Mesothelial cell of epicardium (in vitro differentiated cells): ENCODE measurements at regions not wholly inside any gene's neighbourhood (a gene's known extent, or its start where the extent isn't known, plus 50 kb on each side); places are given as distances from the start of the nearest gene placed in this dataset.
A peak's percentile ranks its signal among the peaks of the same experiment; 100 is the strongest.

Experiments used
- DNase-seq, 2 experiments: peaks; one replicate each; pipeline ENCODE4 v3.0.0; 2021; ENCODE audit warnings: low spot score in 2 of 2; ENCODE audit not compliant: unreplicated experiment in 2 of 2
- H3K27ac Mint-ChIP-seq: 2 replicates; pipeline ENCODE4 v1.8.0; 2021; ENCODE audit warnings: mixed read lengths
- H3K27me3 Mint-ChIP-seq: 2 replicates; pipeline ENCODE4 v1.8.0; 2021; ENCODE audit warnings: low read depth, mixed read lengths
- H3K36me3 Mint-ChIP-seq: 2 replicates; pipeline ENCODE4 v1.8.0; 2021; ENCODE audit warnings: mixed read lengths
- H3K4me1 Mint-ChIP-seq: 2 replicates; pipeline ENCODE4 v1.8.0; 2021; ENCODE audit warnings: mixed read lengths
- H3K4me3 Mint-ChIP-seq: 2 replicates; pipeline ENCODE4 v1.8.0; 2021; ENCODE audit warnings: mild to moderate bottlenecking, moderate library complexity, mixed read lengths
- H3K9me3 Mint-ChIP-seq: 2 replicates; pipeline ENCODE4 v1.8.0; 2021; ENCODE audit warnings: mixed read lengths
- TF ChIP-seq, protein P1 (sequence below): fragments of 200-600 bp; sonication (generic); IDR thresholded peaks from one replicate; pipeline ENCODE4 v1.5.0; 2021; ENCODE audit warnings: antibody characterized with exemption; ENCODE audit not compliant: unreplicated experiment

DNA sequence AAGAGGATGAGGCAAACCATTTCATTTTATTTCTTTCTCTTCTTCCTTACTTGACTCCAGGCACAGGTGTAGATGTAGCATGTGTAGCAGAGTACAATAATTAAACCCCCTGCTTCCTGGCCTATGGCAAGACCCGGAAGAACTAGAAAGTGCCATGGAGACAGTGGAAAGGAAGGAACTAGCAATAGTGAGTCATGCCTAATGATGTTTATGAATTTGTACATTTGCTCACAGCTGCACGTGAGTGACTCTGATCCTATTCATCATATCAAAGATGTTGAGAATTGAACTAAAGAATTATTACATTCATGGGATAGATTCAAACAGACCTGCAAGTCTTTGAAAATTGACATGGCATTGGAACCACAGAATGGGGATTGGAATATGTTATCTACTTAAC is 2233.9 kb upstream of the TENM3 start:
- Mint-ChIP-seq H3K36me3 (no peaks in the 10 kb centered on the region), H3K27me3 (no peaks in the 10 kb centered on the region), H3K27ac (no peak overlapping the region), H3K4me3 (no peak overlapping the region), H3K9me3 (peaks cover 12% of the 10 kb centered on the region), H3K4me1 (peaks cover 2% of the 10 kb centered on the region)
- DNase-seq, result no peak
- TF ChIP-seq, protein P1, sequence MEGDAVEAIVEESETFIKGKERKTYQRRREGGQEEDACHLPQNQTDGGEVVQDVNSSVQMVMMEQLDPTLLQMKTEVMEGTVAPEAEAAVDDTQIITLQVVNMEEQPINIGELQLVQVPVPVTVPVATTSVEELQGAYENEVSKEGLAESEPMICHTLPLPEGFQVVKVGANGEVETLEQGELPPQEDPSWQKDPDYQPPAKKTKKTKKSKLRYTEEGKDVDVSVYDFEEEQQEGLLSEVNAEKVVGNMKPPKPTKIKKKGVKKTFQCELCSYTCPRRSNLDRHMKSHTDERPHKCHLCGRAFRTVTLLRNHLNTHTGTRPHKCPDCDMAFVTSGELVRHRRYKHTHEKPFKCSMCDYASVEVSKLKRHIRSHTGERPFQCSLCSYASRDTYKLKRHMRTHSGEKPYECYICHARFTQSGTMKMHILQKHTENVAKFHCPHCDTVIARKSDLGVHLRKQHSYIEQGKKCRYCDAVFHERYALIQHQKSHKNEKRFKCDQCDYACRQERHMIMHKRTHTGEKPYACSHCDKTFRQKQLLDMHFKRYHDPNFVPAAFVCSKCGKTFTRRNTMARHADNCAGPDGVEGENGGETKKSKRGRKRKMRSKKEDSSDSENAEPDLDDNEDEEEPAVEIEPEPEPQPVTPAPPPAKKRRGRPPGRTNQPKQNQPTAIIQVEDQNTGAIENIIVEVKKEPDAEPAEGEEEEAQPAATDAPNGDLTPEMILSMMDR, result no peak

DNA sequence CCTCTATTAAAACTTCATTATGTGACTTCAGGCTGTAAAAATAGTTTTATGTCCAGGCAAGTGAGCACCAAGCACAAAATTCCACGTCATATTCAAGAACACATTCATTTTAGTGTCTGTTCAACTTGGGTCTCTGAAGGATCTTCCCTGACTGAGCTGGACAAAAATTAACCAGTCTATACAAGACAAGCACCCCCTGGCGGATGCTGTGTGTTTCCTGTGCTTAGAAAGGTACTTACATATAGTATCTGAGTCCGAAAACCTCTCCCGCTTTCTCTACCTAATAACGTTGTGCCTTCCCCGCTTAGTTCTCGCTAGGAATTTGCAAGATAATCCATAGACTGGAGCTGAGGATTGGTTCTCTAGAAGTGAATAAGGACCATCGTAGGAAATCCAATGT is 2214.5 kb upstream of the TENM3 start:
- Mint-ChIP-seq H3K4me3 (no peak overlapping the region), H3K27ac (no peak overlapping the region), H3K9me3 (no peaks in the 10 kb centered on the region), H3K27me3 (peaks cover 4% of the 10 kb centered on the region), H3K36me3 (no peaks in the 10 kb centered on the region), H3K4me1 (no peaks in the 10 kb centered on the region)
- peak in 1 of 2 experiments; percentile 50 for DNase-seq
- TF ChIP-seq, protein P1, result no peak

DNA sequence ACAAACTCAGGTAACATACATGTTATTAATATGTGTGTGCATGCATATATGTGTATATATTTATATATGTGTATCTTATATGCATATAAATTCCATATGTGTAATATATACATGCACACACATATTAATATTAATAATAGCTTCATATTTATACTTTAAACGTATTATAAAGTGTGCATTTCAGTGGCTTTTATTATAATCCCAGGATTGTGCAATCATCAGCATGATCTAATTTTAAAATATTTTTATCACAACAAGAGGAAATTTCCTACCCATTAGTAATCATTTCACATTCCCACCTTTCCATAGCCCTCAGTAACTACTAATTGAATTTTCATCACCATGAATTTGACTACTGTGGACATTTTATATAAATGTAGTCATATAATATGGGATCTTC is 2211.9 kb upstream of the TENM3 start:
- Mint-ChIP-seq H3K36me3 (no peaks in the 10 kb centered on the region), H3K4me3 (no peak overlapping the region), H3K27me3 (peaks cover 8% of the 10 kb centered on the region), H3K27ac (no peak overlapping the region), H3K4me1 (no peaks in the 10 kb centered on the region), H3K9me3 (no peaks in the 10 kb centered on the region)
- DNase-seq, result no peak
- TF ChIP-seq, protein P1, result no peak

DNA sequence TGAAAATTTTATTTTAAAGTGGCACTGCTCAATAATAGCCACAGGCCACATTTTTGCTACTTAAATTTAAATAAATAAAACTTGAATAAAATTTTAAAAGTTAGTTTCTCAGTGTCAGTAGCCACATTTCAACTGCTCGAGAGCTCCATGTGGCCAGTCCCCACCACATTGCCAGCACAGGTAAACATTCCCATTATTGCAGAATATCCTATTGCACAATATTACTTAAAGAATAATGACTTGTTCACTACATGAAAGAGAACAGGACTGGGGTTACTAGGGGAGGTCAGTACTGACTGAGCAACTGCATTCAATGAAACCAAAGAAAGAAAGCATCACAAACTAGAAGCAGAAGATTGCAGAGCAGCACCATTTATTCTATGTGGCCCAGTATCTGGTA is 2201.6 kb upstream of the TENM3 start:
- Mint-ChIP-seq H3K9me3 (peaks cover 13% of the 10 kb centered on the region), H3K27ac (no peak overlapping the region), H3K4me1 (no peaks in the 10 kb centered on the region), H3K36me3 (peaks cover 6% of the 10 kb centered on the region), H3K27me3 (no peaks in the 10 kb centered on the region), H3K4me3 (no peak overlapping the region)
- DNase-seq, result no peak
- TF ChIP-seq, protein P1, result no peak

DNA sequence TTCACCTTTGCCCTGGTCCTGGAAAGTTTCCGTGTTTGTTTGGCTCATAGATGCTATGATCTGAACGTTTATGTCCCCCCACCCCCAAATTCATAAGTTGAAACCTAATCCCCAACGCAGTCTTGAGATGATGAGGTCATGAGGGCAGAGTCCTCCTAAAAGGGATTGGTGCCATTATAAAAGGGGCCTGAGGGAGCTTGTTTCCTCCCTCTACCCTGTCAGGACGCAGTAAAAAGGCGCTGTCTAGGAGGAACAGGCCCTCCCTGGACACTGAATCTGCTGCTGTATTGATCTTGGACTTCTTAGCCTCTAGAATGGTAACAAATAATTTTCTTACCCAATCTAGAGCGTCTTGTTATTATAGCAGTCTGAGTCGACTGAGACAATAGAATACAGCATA is 2190.6 kb upstream of the TENM3 start:
- Mint-ChIP-seq H3K4me3 (no peak overlapping the region), H3K4me1 (peaks cover 12% of the 10 kb centered on the region), H3K27ac (no peak overlapping the region), H3K9me3 (no peaks in the 10 kb centered on the region), H3K36me3 (no peaks in the 10 kb centered on the region), H3K27me3 (peaks cover 28% of the 10 kb centered on the region)
- TF ChIP-seq, protein P1, result no peak
- no peak for DNase-seq

DNA sequence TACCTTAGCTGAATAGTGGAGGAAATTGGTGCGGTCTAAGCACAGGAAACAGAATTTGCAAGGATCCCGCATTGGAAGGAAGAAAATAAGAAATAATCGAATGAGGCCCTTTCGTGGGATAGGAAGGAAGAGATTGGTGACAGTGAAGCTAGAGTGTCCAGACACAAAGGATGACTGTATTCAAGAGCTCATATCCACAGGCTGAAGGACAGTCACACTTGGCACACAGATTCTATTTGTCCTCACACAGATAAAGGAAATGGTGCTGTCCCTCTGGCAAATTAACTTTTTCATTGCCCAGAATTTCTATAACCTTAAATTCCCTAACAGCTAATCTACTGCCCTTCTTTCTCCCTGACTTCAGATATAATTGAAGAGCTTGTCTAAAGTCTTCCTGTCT is 2188.9 kb upstream of the TENM3 start:
- no peak for DNase-seq
- no peaks in the 10 kb centered on the region for H3K9me3 Mint-ChIP-seq
- H3K27me3 Mint-ChIP-seq, result peaks cover 29% of the 10 kb centered on the region
- TF ChIP-seq, protein P1, result no peak
- no peak overlapping the region for H3K4me3 Mint-ChIP-seq
- H3K4me1 Mint-ChIP-seq, result peaks cover 12% of the 10 kb centered on the region
- H3K27ac Mint-ChIP-seq, result no peak overlapping the region
- no peaks in the 10 kb centered on the region for H3K36me3 Mint-ChIP-seq
